Endodermal cell (in vitro differentiated cells): ENCODE measurements at regions not wholly inside any gene's neighbourhood (a gene's known extent, or its start where the extent isn't known, plus 50 kb on each side); places are given as distances from the start of the nearest gene placed in this dataset.

Experiments used
- DNase-seq: peaks from one replicate; pipeline ENCODE4 v3.0.0-alpha.2; 2017
- H3K27ac ChIP-seq: 2 replicates; pipeline ENCODE4 v1.5.1; 2013; ENCODE audit warnings: mild to moderate bottlenecking, low read depth, low read length, moderate library complexity
- H3K27me3 ChIP-seq: 2 replicates; pipeline ENCODE4 v1.6.1; 2013; ENCODE audit warnings: mild to moderate bottlenecking, low read length, moderate library complexity; ENCODE audit not compliant: insufficient read depth, control insufficient read depth, poor library complexity, severe bottlenecking
- H3K36me3 ChIP-seq: 2 replicates; pipeline ENCODE4 v1.7.0; 2013; ENCODE audit warnings: mild to moderate bottlenecking, low read length, moderate library complexity; ENCODE audit not compliant: control insufficient read depth, insufficient read depth
- H3K4me1 ChIP-seq: one replicate; pipeline ENCODE4 v1.7.0; 2013; ENCODE audit warnings: low read length; ENCODE audit not compliant: control insufficient read depth, insufficient read depth
- H3K4me3 ChIP-seq: 2 replicates; pipeline ENCODE4 v1.5.1; 2013; ENCODE audit warnings: mild to moderate bottlenecking, low read length, moderate library complexity
- H3K9ac ChIP-seq: 2 replicates; pipeline ENCODE4 v1.6.1; 2013; ENCODE audit warnings: mild to moderate bottlenecking, low read length, moderate library complexity; ENCODE audit not compliant: poor library complexity, severe bottlenecking; ENCODE audit errors: extremely low read depth
- H3K9me3 ChIP-seq: 2 replicates; pipeline ENCODE4 v1.6.1; 2013; ENCODE audit warnings: mild to moderate bottlenecking, low read length, moderate library complexity; ENCODE audit not compliant: control insufficient read depth
- H3K27ac Mint-ChIP-seq: 2 replicates; pipeline ENCODE4 v1.8.0; 2020; ENCODE audit warnings: mixed read lengths
- H3K27me3 Mint-ChIP-seq: 2 replicates; pipeline ENCODE4 v1.8.0; 2021; ENCODE audit warnings: mild to moderate bottlenecking, mixed read lengths; ENCODE audit not compliant: insufficient read depth
- H3K36me3 Mint-ChIP-seq: 2 replicates; pipeline ENCODE4 v1.8.0; 2020; ENCODE audit warnings: low read depth, mixed read lengths
- H3K4me1 Mint-ChIP-seq: 2 replicates; pipeline ENCODE4 v1.8.0; 2020; ENCODE audit warnings: mixed read lengths
- H3K4me3 Mint-ChIP-seq: 2 replicates; pipeline ENCODE4 v1.8.0; 2020; ENCODE audit warnings: mild to moderate bottlenecking, moderate library complexity, mixed read lengths
- H3K9me3 Mint-ChIP-seq: 2 replicates; pipeline ENCODE4 v1.8.0; 2020; ENCODE audit warnings: mild to moderate bottlenecking, mixed read lengths
- WGBS, 2 experiments: methylation state at CpG; one replicate each; pipeline versions ENCODE4 v1.1.5 to v1.1.7; 2013; ENCODE audit warnings: missing lambda C conversion rate in 2 of 2, mixed read lengths in 1 of 2; ENCODE audit not compliant: insufficient coverage in 1 of 2, insufficient read length in 1 of 2; 5-methylcytosine and 5-hydroxymethylcytosine counted together
- TF ChIP-seq, protein P1 (sequence below): fragments of 200-600 bp; sonication (generic); conservative IDR thresholded peaks from 2 replicates; pipeline ENCODE4 v1.5.0; 2021; ENCODE audit warnings: antibody characterized with exemption, mild to moderate bottlenecking

GRCh38 chr2:234202601-234203000 lies 152.1 kb downstream of the SPP2 start:
- Mint-ChIP-seq H3K27ac (no peak overlapping the region), H3K9me3 (peaks cover 21% of the 10 kb centered on the region), H3K4me3 (no peak overlapping the region), H3K36me3 (no peaks in the 10 kb centered on the region), H3K4me1 (no peaks in the 10 kb centered on the region), H3K27me3 (peaks cover 5% of the 10 kb centered on the region)
- no peak overlapping the region for H3K9ac ChIP-seq
- H3K4me1 ChIP-seq, result no peaks in the 10 kb centered on the region
- no peaks in the 10 kb centered on the region for H3K36me3 ChIP-seq
- DNase-seq, result no peak
- TF ChIP-seq, protein P1, sequence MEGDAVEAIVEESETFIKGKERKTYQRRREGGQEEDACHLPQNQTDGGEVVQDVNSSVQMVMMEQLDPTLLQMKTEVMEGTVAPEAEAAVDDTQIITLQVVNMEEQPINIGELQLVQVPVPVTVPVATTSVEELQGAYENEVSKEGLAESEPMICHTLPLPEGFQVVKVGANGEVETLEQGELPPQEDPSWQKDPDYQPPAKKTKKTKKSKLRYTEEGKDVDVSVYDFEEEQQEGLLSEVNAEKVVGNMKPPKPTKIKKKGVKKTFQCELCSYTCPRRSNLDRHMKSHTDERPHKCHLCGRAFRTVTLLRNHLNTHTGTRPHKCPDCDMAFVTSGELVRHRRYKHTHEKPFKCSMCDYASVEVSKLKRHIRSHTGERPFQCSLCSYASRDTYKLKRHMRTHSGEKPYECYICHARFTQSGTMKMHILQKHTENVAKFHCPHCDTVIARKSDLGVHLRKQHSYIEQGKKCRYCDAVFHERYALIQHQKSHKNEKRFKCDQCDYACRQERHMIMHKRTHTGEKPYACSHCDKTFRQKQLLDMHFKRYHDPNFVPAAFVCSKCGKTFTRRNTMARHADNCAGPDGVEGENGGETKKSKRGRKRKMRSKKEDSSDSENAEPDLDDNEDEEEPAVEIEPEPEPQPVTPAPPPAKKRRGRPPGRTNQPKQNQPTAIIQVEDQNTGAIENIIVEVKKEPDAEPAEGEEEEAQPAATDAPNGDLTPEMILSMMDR, result no peak
- no peaks in the 10 kb centered on the region for H3K27me3 ChIP-seq
- H3K9me3 ChIP-seq, result peaks cover 16% of the 10 kb centered on the region
- H3K4me3 ChIP-seq, result no peak overlapping the region
- H3K27ac ChIP-seq, result no peak overlapping the region
- WGBS, 2 experiments, result 90 to 100% methylated on average over 1 to 2 of the region's 2 CpGs

GRCh38 chr2:234199996-234200395 lies 149.5 kb downstream of the SPP2 start:
- Histone ChIP-seq H3K9ac (no peak overlapping the region), H3K4me1 (no peaks in the 10 kb centered on the region), H3K4me3 (no peak overlapping the region), H3K27ac (no peak overlapping the region), H3K9me3 (peaks cover 4% of the 10 kb centered on the region), H3K27me3 (no peaks in the 10 kb centered on the region), H3K36me3 (no peaks in the 10 kb centered on the region)
- TF ChIP-seq, protein P1, result no peak
- no peaks in the 10 kb centered on the region for H3K4me1 Mint-ChIP-seq
- no peak overlapping the region for H3K4me3 Mint-ChIP-seq
- no peak for DNase-seq
- H3K27me3 Mint-ChIP-seq, result peaks cover 8% of the 10 kb centered on the region
- H3K9me3 Mint-ChIP-seq, result peaks cover 18% of the 10 kb centered on the region
- no peaks in the 10 kb centered on the region for H3K36me3 Mint-ChIP-seq
- WGBS, 2 experiments, result 77 to 86% methylated on average over 2 to 3 of the region's 3 CpGs
- H3K27ac Mint-ChIP-seq, result no peak overlapping the region

- TF ChIP-seq, protein P1, result no peak
- Histone ChIP-seq H3K27me3 (no peaks in the 10 kb centered on the region), H3K4me1 (no peaks in the 10 kb centered on the region), H3K4me3 (no peak overlapping the region), H3K9me3 (peaks cover 1% of the 10 kb centered on the region), H3K27ac (no peak overlapping the region), H3K9ac (no peak overlapping the region), H3K36me3 (no peaks in the 10 kb centered on the region)
- Mint-ChIP-seq H3K27me3 (peaks cover 11% of the 10 kb centered on the region), H3K27ac (no peak overlapping the region), H3K4me1 (no peaks in the 10 kb centered on the region), H3K9me3 (peaks cover 16% of the 10 kb centered on the region), H3K4me3 (no peak overlapping the region), H3K36me3 (no peaks in the 10 kb centered on the region)
- no peak for DNase-seq
- 91 to 97% methylated on average over 3 to 4 of the region's 4 CpGs for WGBS, 2 experiments
Observed at GRCh38 chr2:234198976-234199375, 148.5 kb downstream of the SPP2 start.
